PC-9 (cell line): ENCODE measurements at regions not wholly inside any gene's neighbourhood (a gene's known extent, or its start where the extent isn't known, plus 50 kb on each side); places are given as distances from the start of the nearest gene placed in this dataset.
"Not testable (repeated sequence)": the region's sequence is repeated elsewhere in the genome, so short reads cannot be mapped to it uniquely, and the experiment has no call there.

Experiments used
- BruUV-seq: library from RNA; stranded (reverse); fragments of 400-500 nt; replicated peaks from 2 replicates; lab custom pipeline; 2021; lab: Mats Ljungman, UMichigan
- CTCF ChIA-PET: fragments of 300-600 bp; sonication (Branson Sonifier 250); formaldehyde crosslinking; loops from one replicate; lab custom pipeline; 2022; ENCODE audit warnings: antibody characterized with exemption; lab: Charles Lee
- POLR2A ChIA-PET: fragments of 300-600 bp; sonication (Branson Sonifier 250); formaldehyde crosslinking; loops from one replicate; lab custom pipeline; 2022; ENCODE audit warnings: antibody characterized with exemption; ENCODE audit not compliant: unreplicated experiment; lab: Charles Lee
- DNase-seq, 2 experiments: peaks; one replicate each; pipeline versions ENCODE4 v3.0.0 to v3.0.0-alpha.2; 2015 to 2022; ENCODE audit warnings: mixed read lengths in 1 of 2
- H2AFZ ChIP-seq: fragments of 200-600 bp; sonication (generic); 2 replicates; pipeline ENCODE4 v1.8.1; 2017; ENCODE audit warnings: antibody characterized with exemption
- H3F3A ChIP-seq: fragments of 200-600 bp; sonication (generic); 2 replicates; pipeline ENCODE4 v1.8.1; 2017; ENCODE audit warnings: antibody characterized with exemption, mild to moderate bottlenecking, low read depth; ENCODE audit not compliant: insufficient read depth
- H3K27ac ChIP-seq: fragments of 200-600 bp; sonication (generic); 2 replicates; pipeline ENCODE4 v1.6.1; 2016; ENCODE audit warnings: mixed run types
- H3K27me3 ChIP-seq: fragments of 200-600 bp; sonication (generic); 2 replicates; pipeline ENCODE4 v1.6.1; 2016; ENCODE audit warnings: low read depth, mixed run types; ENCODE audit not compliant: insufficient read depth
- H3K36me3 ChIP-seq: fragments of 200-600 bp; sonication (generic); 2 replicates; pipeline ENCODE4 v1.6.1; 2016; ENCODE audit warnings: low read depth, mixed run types
- H3K4me1 ChIP-seq: fragments of 200-600 bp; sonication (generic); replicated peaks from 2 replicates; pipeline ENCODE4 v1.6.1; 2016; ENCODE audit warnings: mixed run types; ENCODE audit not compliant: insufficient read depth
- H3K4me2 ChIP-seq: fragments of 200-600 bp; sonication (generic); 2 replicates; pipeline ENCODE4 v1.6.1; 2017; ENCODE audit warnings: mixed run types
- H3K4me3 ChIP-seq: fragments of 200-600 bp; sonication (generic); 2 replicates; pipeline ENCODE4 v1.6.1; 2016; ENCODE audit warnings: mixed run types
- H3K79me2 ChIP-seq: fragments of 200-600 bp; sonication (generic); 2 replicates; pipeline ENCODE4 v1.6.1; 2017; ENCODE audit warnings: low read depth, mixed run types
- H3K9me2 ChIP-seq: fragments of 200-600 bp; sonication (generic); 2 replicates; pipeline ENCODE4 v1.8.1; 2017; ENCODE audit warnings: mild to moderate bottlenecking; ENCODE audit not compliant: insufficient read depth
- H3K9me3 ChIP-seq: fragments of 200-600 bp; sonication (generic); 2 replicates; pipeline ENCODE4 v1.8.1; 2016; ENCODE audit warnings: low read depth; ENCODE audit not compliant: insufficient read depth
- H4K20me1 ChIP-seq: fragments of 200-600 bp; sonication (generic); 2 replicates; pipeline ENCODE4 v1.8.1; 2017; ENCODE audit not compliant: insufficient read depth
- CTCF ChIP-seq: fragments of 200-600 bp; sonication (generic); conservative IDR thresholded peaks from 2 replicates; pipeline ENCODE4 v1.6.1; 2017; ENCODE audit warnings: mixed run types, antibody characterized with exemption, mild to moderate bottlenecking, moderate library complexity
- EZH2 ChIP-seq: fragments of 200-600 bp; sonication (generic); IDR thresholded peaks from 2 replicates; pipeline ENCODE4 v1.8.0; 2017; ENCODE audit warnings: antibody characterized with exemption, low read depth
- intact Hi-C: fragments of 100-400 bp; cut with micrococcal nuclease; formaldehyde crosslinking; loops from one replicate; pipeline ENCODE4 v1.10.0; 2022; ENCODE audit not compliant: unreplicated experiment

DNA sequence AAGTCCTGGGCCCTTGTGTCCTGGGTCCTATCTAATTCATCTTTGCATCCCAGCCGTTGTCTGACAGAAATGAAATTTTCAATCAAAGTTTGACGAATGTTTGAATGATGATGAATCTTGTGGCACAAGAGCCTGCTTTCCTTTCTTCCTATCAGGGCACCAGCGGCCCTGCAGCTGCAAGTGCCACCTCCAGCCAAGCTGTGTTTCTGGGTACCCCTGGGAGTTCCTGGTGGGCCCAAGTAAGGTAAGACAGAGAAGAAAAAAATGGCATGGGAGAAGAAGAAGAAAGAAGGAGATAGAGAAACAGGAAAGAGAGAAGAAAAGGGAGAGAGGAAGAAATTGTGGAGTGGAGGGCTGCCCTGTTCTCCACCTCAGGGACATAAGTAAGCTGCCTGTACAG lies 782.1 kb upstream of the TPTE start:
- H3K9me3 ChIP-seq = no peaks in the 10 kb centered on the region
- no peak for TF ChIP-seq EZH2
- no peak for TF ChIP-seq CTCF
- no TSS peak for BruUV-seq
- H3K4me1 ChIP-seq = no peaks in the 10 kb centered on the region
- no peaks in the 10 kb centered on the region for H3K36me3 ChIP-seq
- H3K4me3 ChIP-seq = no peak overlapping the region
- no peak overlapping the region for H3K27ac ChIP-seq
- no peak overlapping the region for H2AFZ ChIP-seq
- no peak overlapping the region for H3K4me2 ChIP-seq
- DNase-seq = no peak
- CTCF ChIA-PET = no interaction called here
- H3K27me3 ChIP-seq = peaks cover 45% of the 10 kb centered on the region
- no peaks in the 10 kb centered on the region for H3K9me2 ChIP-seq
- no peaks in the 10 kb centered on the region for H3K79me2 ChIP-seq
- H4K20me1 ChIP-seq = no peaks in the 10 kb centered on the region
- POLR2A ChIA-PET = no interaction called here
- H3F3A ChIP-seq = no peaks in the 10 kb centered on the region
- intact Hi-C loops = no loop called here

DNA sequence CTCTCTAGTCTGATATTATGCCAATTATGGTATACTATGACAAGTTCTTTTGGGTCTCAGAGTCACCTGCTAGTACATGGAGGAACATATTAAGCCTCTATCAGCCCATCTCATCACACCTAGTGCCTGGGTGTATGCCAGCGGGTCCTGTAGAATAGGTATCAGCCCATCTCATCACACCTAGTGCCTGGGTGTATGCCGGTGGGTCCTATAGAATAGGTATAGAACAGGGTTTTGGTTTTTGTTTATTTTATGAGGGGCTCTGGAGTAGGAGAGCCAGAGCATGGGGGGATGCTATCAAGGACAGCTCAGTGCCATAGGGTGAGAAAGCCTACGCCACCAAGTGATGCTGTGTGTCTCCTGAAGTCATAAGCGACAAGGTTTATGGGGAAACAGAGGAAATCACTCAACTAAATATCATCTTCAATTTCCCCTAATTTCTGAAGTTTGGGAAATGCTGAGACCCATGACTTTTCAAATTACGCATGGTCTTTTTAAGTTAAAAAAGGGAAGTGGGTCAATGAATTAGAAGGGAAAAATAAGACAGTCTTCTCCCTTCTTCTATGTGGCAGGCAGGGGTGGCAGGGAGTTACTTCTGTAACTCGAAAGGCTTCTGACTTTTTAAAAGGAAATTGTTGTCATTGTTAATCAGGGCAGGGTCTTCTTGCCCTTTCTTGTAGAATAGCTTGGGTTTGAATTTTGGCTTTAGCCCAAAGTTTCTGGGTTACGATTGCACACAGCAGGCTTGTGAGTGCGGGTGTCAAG lies 781.0 kb upstream of the TPTE start:
- H3F3A ChIP-seq, BruUV-seq, H3K27ac ChIP-seq, CTCF ChIA-PET, H3K79me2 ChIP-seq, POLR2A ChIA-PET, H4K20me1 ChIP-seq, H3K36me3 ChIP-seq, H3K4me2 ChIP-seq, H3K4me3 ChIP-seq, H3K9me3 ChIP-seq, DNase-seq, H2AFZ ChIP-seq, H3K4me1 ChIP-seq, intact Hi-C loops, H3K9me2 ChIP-seq: not testable (repeated sequence)
- H3K27me3 ChIP-seq = peaks cover 45% of the 10 kb centered on the region

DNA sequence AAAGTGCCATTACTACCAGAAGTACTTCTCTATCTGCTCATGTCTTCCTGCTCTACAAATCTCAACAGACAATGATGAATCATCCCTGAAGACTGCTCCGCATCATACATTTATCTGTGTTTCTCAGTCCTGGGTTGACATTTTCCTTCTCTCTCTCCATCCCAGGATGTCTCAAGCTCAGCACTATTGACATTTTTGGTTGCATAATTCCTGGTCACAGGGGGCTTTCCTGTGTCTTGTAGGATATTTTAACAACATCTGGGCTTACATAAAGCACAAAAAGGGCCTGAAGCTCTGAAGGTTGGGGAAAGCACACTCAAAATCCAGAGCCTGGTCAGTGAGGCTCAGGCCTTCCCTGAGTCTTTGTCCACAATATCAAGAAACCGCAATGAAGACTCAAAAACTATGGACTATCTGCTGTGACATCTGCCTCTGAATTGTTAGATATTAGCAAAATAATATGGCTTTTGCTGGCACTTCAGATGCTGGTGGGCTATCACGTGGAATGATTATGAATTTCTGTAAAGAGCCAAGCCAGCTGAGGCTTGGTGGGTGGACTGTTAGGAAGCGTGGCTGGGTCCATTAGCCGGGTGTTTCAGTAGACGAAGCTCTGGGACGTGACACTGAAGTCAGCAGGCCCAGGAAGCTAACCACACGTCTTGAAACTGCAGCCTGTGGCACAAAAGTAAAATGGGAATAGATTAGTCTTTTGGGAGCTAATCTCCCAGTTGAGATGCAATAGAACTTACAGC lies 780.2 kb upstream of the TPTE start:
- H3K9me2 ChIP-seq, H3K27ac ChIP-seq, H3K79me2 ChIP-seq, intact Hi-C loops, H3K4me1 ChIP-seq, POLR2A ChIA-PET, CTCF ChIA-PET, H4K20me1 ChIP-seq, H3K4me2 ChIP-seq, H2AFZ ChIP-seq, H3K9me3 ChIP-seq, H3K36me3 ChIP-seq, H3F3A ChIP-seq, H3K4me3 ChIP-seq, BruUV-seq, DNase-seq: not testable (repeated sequence)
- peaks cover 45% of the 10 kb centered on the region for H3K27me3 ChIP-seq

DNA sequence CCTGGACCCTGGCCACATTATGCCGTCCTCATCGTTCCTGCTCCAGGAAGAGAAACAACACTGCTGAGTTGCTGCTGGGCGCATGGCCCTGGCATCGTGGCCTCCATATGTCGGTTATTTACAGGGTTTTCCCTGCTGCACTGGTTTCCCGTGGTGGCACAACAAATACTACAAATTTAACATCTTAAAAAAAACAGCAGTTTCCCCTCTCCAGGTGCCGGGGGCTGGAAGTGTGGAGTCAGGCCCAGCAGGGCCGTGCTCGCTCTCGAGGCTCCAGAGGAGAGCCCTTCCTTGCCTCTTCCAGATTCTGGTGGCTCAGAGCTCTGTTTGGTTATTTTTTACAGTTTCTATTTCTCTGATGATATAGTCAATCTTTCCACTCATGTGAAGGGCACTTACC lies 777.8 kb upstream of the TPTE start:
- DNase-seq, H3K79me2 ChIP-seq, H3K4me3 ChIP-seq, BruUV-seq, H2AFZ ChIP-seq, H3K36me3 ChIP-seq, H3F3A ChIP-seq, POLR2A ChIA-PET, CTCF ChIA-PET, H3K9me2 ChIP-seq, H3K27ac ChIP-seq, intact Hi-C loops, H3K4me1 ChIP-seq, H3K4me2 ChIP-seq, H4K20me1 ChIP-seq, H3K9me3 ChIP-seq: not testable (repeated sequence)
- H3K27me3 ChIP-seq = peaks cover 44% of the 10 kb centered on the region

GRCh38 chr21:9744166-9744565 lies 777.2 kb upstream of the TPTE start:
- H3K79me2 ChIP-seq, CTCF ChIA-PET, H3K9me3 ChIP-seq, intact Hi-C loops, POLR2A ChIA-PET, H2AFZ ChIP-seq, H3K4me1 ChIP-seq, H3F3A ChIP-seq, H3K4me2 ChIP-seq, H3K4me3 ChIP-seq, H4K20me1 ChIP-seq, DNase-seq, H3K27ac ChIP-seq, BruUV-seq, H3K36me3 ChIP-seq, H3K9me2 ChIP-seq: not testable (repeated sequence)
- peaks cover 41% of the 10 kb centered on the region for H3K27me3 ChIP-seq

DNA sequence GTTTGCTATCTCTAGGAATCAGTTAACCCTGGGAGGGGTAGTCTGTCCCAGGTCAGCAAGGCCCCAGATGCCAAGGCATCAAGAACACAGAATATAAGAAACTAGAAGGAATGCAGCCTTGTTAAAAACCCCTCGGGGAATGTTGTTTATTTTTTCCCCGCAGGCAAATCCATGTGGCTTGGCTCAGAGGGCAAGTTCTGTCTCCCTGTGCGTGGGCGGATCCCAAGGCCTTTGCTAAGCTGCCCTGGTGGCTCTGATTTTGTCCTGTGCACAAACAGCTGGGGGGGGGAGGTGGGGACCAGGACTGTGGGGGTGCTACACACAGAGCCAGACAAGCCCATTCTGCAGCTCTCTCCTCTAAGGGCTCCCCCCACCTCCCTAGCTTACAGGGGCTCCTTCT lies 776.8 kb upstream of the TPTE start:
- H3K4me1 ChIP-seq, H3K79me2 ChIP-seq, intact Hi-C loops, H3K4me2 ChIP-seq, H3K9me3 ChIP-seq, H3K4me3 ChIP-seq, DNase-seq, H3K9me2 ChIP-seq, CTCF ChIA-PET, H2AFZ ChIP-seq, H4K20me1 ChIP-seq, BruUV-seq, H3K36me3 ChIP-seq, H3K27ac ChIP-seq, H3F3A ChIP-seq, POLR2A ChIA-PET: not testable (repeated sequence)
- peaks cover 43% of the 10 kb centered on the region for H3K27me3 ChIP-seq
